HEK293 (cell line): ENCODE measurements at regions not wholly inside any gene's neighbourhood (a gene's known extent, or its start where the extent isn't known, plus 50 kb on each side); places are given as distances from the start of the nearest gene placed in this dataset.

ENCODE experiments used
- CTCF ChIA-PET: fragments of 350-600 bp; formaldehyde crosslinking; extraction: SDS; loops from one replicate; lab custom pipeline; 2021; ENCODE audit warnings: antibody characterized with exemption; lab: Yijun Ruan, JAX
- POLR2A ChIA-PET: fragments of 300-600 bp; formaldehyde crosslinking; extraction: SDS; loops from one replicate; lab custom pipeline; 2020; ENCODE audit warnings: antibody characterized with exemption, inconsistent platforms; lab: Yijun Ruan, JAX
- H3K27ac ChIP-seq: fragments of 200-500 bp; sonication (Bioruptor generic); 2 replicates; pipeline ENCODE4 v1.5.1; 2014; ENCODE audit warnings: low read depth, low read length, control low read depth, inconsistent platforms; ENCODE audit errors: extremely low read depth
- H3K36me3 ChIP-seq, 2 experiments: fragments of 200-500 bp in 1 of 2; sonication (Bioruptor generic) in 1 of 2; 1 replicate in 1 of 2; 2 replicates in 1 of 2; pipeline ENCODE4 v1.5.1; 2014 to 2017; ENCODE audit warnings: inconsistent platforms in 2 of 2, low read length in 2 of 2; ENCODE audit not compliant: control insufficient read depth in 2 of 2, insufficient read depth in 1 of 2
- H3K4me1 ChIP-seq: fragments of 200-500 bp; sonication (Bioruptor generic); 2 replicates; pipeline ENCODE4 v1.5.1; 2014; ENCODE audit warnings: mild to moderate bottlenecking, low read length, inconsistent platforms; ENCODE audit not compliant: control insufficient read depth, insufficient read depth
- H3K4me3 ChIP-seq: 2 replicates; pipeline ENCODE4 v1.5.1; 2011; ENCODE audit warnings: low read depth, mild to moderate bottlenecking, control low read depth, low read length, moderate library complexity
- H3K9me3 ChIP-seq: fragments of 200-500 bp; sonication (Bioruptor generic); 2 replicates; pipeline ENCODE4 v1.5.1; 2014; ENCODE audit warnings: low read depth, low read length, inconsistent platforms; ENCODE audit not compliant: control insufficient read depth, insufficient read depth
- GLI4 ChIP-seq: fragments of 450-650 bp; formaldehyde crosslinking; IDR thresholded peaks from 2 replicates; pipeline ENCODE4 v1.5.1; 2016; ENCODE audit warnings: missing biosample characterization, missing genetic modification characterization
- HOXD13 ChIP-seq: sonication (generic); formaldehyde crosslinking; IDR thresholded peaks from 2 replicates; pipeline ENCODE4 v1.8.0; 2022; ENCODE audit warnings: missing genetic modification reagents, borderline replicate concordance
- IKZF3 ChIP-seq: fragments of 450-650 bp; IDR thresholded peaks from 2 replicates; pipeline ENCODE4 v1.5.0; 2018; ENCODE audit warnings: missing biosample characterization, mild to moderate bottlenecking, missing genetic modification characterization, moderate library complexity
- KLF16 ChIP-seq: fragments of 450-650 bp; formaldehyde crosslinking; IDR thresholded peaks from 2 replicates; pipeline ENCODE4 v1.5.1; 2017; ENCODE audit warnings: missing biosample characterization, missing genetic modification characterization
- MYNN ChIP-seq: fragments of 450-650 bp; formaldehyde crosslinking; IDR thresholded peaks from 2 replicates; pipeline ENCODE4 v1.5.1; 2016; ENCODE audit warnings: missing biosample characterization, missing genetic modification characterization, borderline replicate concordance
- MZF1 ChIP-seq: fragments of 450-650 bp; formaldehyde crosslinking; IDR thresholded peaks from 2 replicates; pipeline ENCODE4 v1.5.1; 2017; ENCODE audit warnings: missing biosample characterization, missing genetic modification characterization, borderline replicate concordance
- PRDM4 ChIP-seq: fragments of 450-650 bp; formaldehyde crosslinking; IDR thresholded peaks from 2 replicates; pipeline ENCODE4 v1.5.1; 2017; ENCODE audit warnings: missing biosample characterization, missing genetic modification characterization
- ZBTB10 ChIP-seq: fragments of 450-650 bp; formaldehyde crosslinking; IDR thresholded peaks from 2 replicates; pipeline ENCODE4 v1.5.1; 2016; ENCODE audit warnings: missing biosample characterization, missing genetic modification characterization
- ZEB2 ChIP-seq: fragments of 450-650 bp; formaldehyde crosslinking; IDR thresholded peaks from 2 replicates; pipeline ENCODE4 v1.5.1; 2016; ENCODE audit warnings: missing biosample characterization, missing genetic modification characterization
- ZFP41 ChIP-seq: fragments of 450-650 bp; formaldehyde crosslinking; IDR thresholded peaks from 2 replicates; pipeline ENCODE4 v1.5.1; 2016; ENCODE audit warnings: missing biosample characterization, missing genetic modification characterization, borderline replicate concordance
- ZNF155 ChIP-seq: fragments of 450-650 bp; formaldehyde crosslinking; IDR thresholded peaks from 2 replicates; pipeline ENCODE4 v1.5.1; 2016; ENCODE audit warnings: missing biosample characterization, missing genetic modification characterization
- ZNF223 ChIP-seq: fragments of 450-650 bp; formaldehyde crosslinking; IDR thresholded peaks from 2 replicates; pipeline ENCODE4 v1.5.1; 2016; ENCODE audit warnings: missing biosample characterization, missing genetic modification characterization
- ZNF274 ChIP-seq, 2 experiments: fragments of 200-500 bp in 1 of 2; fragments of 450-650 bp in 1 of 2; sonication (Bioruptor generic) in 1 of 2; formaldehyde crosslinking in 1 of 2; IDR thresholded peaks; 2 replicates each; pipeline versions ENCODE4 v1.5.1 to v1.6.1; 2014 to 2016; ENCODE audit warnings: borderline replicate concordance in 1 of 2, inconsistent platforms in 1 of 2, low read length in 1 of 2, missing biosample characterization in 1 of 2, missing genetic modification characterization in 1 of 2
- ZNF404 ChIP-seq: fragments of 450-650 bp; formaldehyde crosslinking; IDR thresholded peaks from 2 replicates; pipeline ENCODE4 v1.5.1; 2017; ENCODE audit warnings: missing biosample characterization, missing genetic modification characterization
- ZNF48 ChIP-seq: fragments of 450-650 bp; formaldehyde crosslinking; IDR thresholded peaks from 2 replicates; pipeline ENCODE4 v1.5.1; 2016; ENCODE audit warnings: missing biosample characterization, missing genetic modification characterization
- ZNF561 ChIP-seq: fragments of 450-650 bp; IDR thresholded peaks from 2 replicates; pipeline ENCODE4 v1.5.1; 2018; ENCODE audit warnings: missing biosample characterization, missing genetic modification characterization, borderline replicate concordance
- ZNF596 ChIP-seq: fragments of 450-650 bp; IDR thresholded peaks from 2 replicates; pipeline ENCODE4 v1.5.0; 2018; ENCODE audit warnings: missing biosample characterization, mild to moderate bottlenecking, missing genetic modification characterization, moderate library complexity
- ZNF623 ChIP-seq: fragments of 450-650 bp; formaldehyde crosslinking; IDR thresholded peaks from 2 replicates; pipeline ENCODE4 v1.5.1; 2016; ENCODE audit warnings: missing biosample characterization, missing genetic modification characterization
- ZNF626 ChIP-seq: fragments of 450-650 bp; sonication (Bioruptor Pico); formaldehyde crosslinking; IDR thresholded peaks from 2 replicates; pipeline ENCODE4 v1.5.1; 2018; ENCODE audit warnings: missing biosample characterization, missing genetic modification characterization, inconsistent platforms
- ZNF791 ChIP-seq: fragments of 450-650 bp; formaldehyde crosslinking; IDR thresholded peaks from 2 replicates; pipeline ENCODE4 v1.5.1; 2016; ENCODE audit warnings: missing biosample characterization, missing genetic modification characterization

- H3K9me3 ChIP-seq: no peaks in the 10 kb centered on the region
- no peaks in the 10 kb centered on the region for H3K36me3 ChIP-seq
- CTCF ChIA-PET: interaction anchor here (0.6 to 1.3 kb wide), 5 partner anchors 65 to 858 kb away, joined by 3 to 4 read pairs (median 3); no protein-coding TSS in a partner anchor
- POLR2A ChIA-PET: no interaction called here
- TF ChIP-seq IKZF3 (tag by site-specific recombination) (no peak), ZNF48 (tag by site-specific recombination) (no peak), ZNF561 (tag by site-specific recombination) (no peak), ZNF623 (tag by site-specific recombination) (no peak), ZBTB10 (no peak), MYNN (tag by site-specific recombination) (no peak)
- H3K4me1 ChIP-seq: no peaks in the 10 kb centered on the region
- no peak overlapping the region for H3K4me3 ChIP-seq
- H3K27ac ChIP-seq: no peak overlapping the region
These were observed 337.8 kb upstream of the NOCT start for GRCh38 chr4:138677748-138678147.

GRCh38 chr4:138677212-138677611, 338.4 kb upstream of the NOCT start:
- no peaks in the 10 kb centered on the region for H3K4me1 ChIP-seq
- ChIA-PET POLR2A (no interaction called here), CTCF (interaction anchor here (0.7 kb wide), 1 partner anchor 194 kb away, joined by 3 read pairs; no protein-coding TSS in a partner anchor)
- H3K36me3 ChIP-seq: no peaks in the 10 kb centered on the region
- H3K9me3 ChIP-seq: no peaks in the 10 kb centered on the region
- H3K27ac ChIP-seq: no peak overlapping the region
- no peak overlapping the region for H3K4me3 ChIP-seq
- TF ChIP-seq ZNF223: no peak
- TF ChIP-seq PRDM4: no peak

GRCh38 chr4:138675685-138676084, 339.9 kb upstream of the NOCT start:
- Histone ChIP-seq H3K27ac (no peak overlapping the region), H3K36me3 (no peaks in the 10 kb centered on the region), H3K4me3 (no peak overlapping the region), H3K4me1 (no peaks in the 10 kb centered on the region), H3K9me3 (no peaks in the 10 kb centered on the region)
- ChIA-PET CTCF (no interaction called here), POLR2A (no interaction called here)
- TF ChIP-seq ZEB2 (tag by site-specific recombination) (no peak), ZNF626 (tag by site-specific recombination) (no peak), ZNF274 (IDR thresholded peaks at IDR 0.05; ENCODE audit: low read length) (no peak), ZNF274 (tag by site-specific recombination; IDR thresholded peaks at IDR 0.05; ENCODE audit: borderline replicate concordance) (no peak), HOXD13 (no peak), KLF16 (no peak), ZNF155 (no peak), GLI4 (tag by site-specific recombination) (no peak), ZNF596 (tag by site-specific recombination) (no peak), MZF1 (no peak), ZNF404 (no peak), ZFP41 (tag by site-specific recombination) (no peak), ZNF791 (tag by site-specific recombination) (no peak)
